ENCODE measurements at regions not wholly inside any gene's neighbourhood (a gene's known extent, or its start where the extent isn't known, plus 50 kb on each side); places are given as distances from the start of the nearest gene placed in this dataset.

- in situ Hi-C loops (cut with HindIII; ENCODE audit: extremely low pct_ligation_motif_present, low pct_unique_long_range_greater_than_20kb) = no loop called here
- Histone ChIP-seq H3K36me3 (replicated peaks in 1 of 2; ENCODE audit: control insufficient read depth in 1 of 2, insufficient read depth in 2 of 2, low read length in 2 of 2) (no peaks in the 10 kb centered on the region), H3K9me3 (ENCODE audit: low read length) (no peaks in the 10 kb centered on the region), H2AFZ (ENCODE audit: low read length) (no peak overlapping the region), H3K4me1 (ENCODE audit: insufficient read depth, low read length) (peaks cover 11% of the 10 kb centered on the region; the same call in 1 of the 2 replicates), H3K9ac (ENCODE audit: insufficient read depth, low read depth, low read length) (no peak overlapping the region), H3K4me3 (replicated peaks in 1 of 3; ENCODE audit: insufficient read depth in 1 of 3, low read depth in 2 of 3, low read length in 3 of 3) (no peak overlapping the region), H3K4me2 (ENCODE audit: low read depth, low read length) (no peak overlapping the region), H3K27ac (ENCODE audit: extremely low read length, insufficient read depth, low read length) (no peak overlapping the region), H3K79me2 (ENCODE audit: insufficient read depth, low read length) (no peaks in the 10 kb centered on the region), H3K27me3 (ENCODE audit: control insufficient read depth in 1 of 2, insufficient read depth in 2 of 2, low read length in 2 of 2) (peaks cover 0 to 35% of the 10 kb centered on the region in 2 experiments; a peak in 3 of 5 replicates), H4K20me1 (ENCODE audit: insufficient read depth, low read length) (no peaks in the 10 kb centered on the region)
- ATAC-seq = no peak
- intact Hi-C loops (cut with micrococcal nuclease; ENCODE audit: unreplicated experiment) = no loop called here
- DNase-seq (ENCODE audit: low spot score) = no peak
- no TSS peak for BruUV-seq (replicated peaks)
- POLR2A ChIA-PET = no interaction called here
- 48% methylated on average over 5 of the region's 5 CpGs for WGBS (ENCODE audit: low lambda C conversion rate)
- FAIRE-seq = no peak
- CTCF ChIA-PET (ENCODE audit: low intra/inter-chr PET ratio, low total read pairs) = no interaction called here
- TF ChIP-seq, protein P1, sequence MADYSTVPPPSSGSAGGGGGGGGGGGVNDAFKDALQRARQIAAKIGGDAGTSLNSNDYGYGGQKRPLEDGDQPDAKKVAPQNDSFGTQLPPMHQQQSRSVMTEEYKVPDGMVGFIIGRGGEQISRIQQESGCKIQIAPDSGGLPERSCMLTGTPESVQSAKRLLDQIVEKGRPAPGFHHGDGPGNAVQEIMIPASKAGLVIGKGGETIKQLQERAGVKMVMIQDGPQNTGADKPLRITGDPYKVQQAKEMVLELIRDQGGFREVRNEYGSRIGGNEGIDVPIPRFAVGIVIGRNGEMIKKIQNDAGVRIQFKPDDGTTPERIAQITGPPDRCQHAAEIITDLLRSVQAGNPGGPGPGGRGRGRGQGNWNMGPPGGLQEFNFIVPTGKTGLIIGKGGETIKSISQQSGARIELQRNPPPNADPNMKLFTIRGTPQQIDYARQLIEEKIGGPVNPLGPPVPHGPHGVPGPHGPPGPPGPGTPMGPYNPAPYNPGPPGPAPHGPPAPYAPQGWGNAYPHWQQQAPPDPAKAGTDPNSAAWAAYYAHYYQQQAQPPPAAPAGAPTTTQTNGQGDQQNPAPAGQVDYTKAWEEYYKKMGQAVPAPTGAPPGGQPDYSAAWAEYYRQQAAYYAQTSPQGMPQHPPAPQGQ (CRISPR knock-in tag; IDR thresholded peaks at IDR 0.05; ENCODE audit: borderline replicate concordance) = no peak
- TF ChIP-seq HOXA3 (CRISPR knock-in tag; IDR thresholded peaks at IDR 0.05) (no peak), UBTF (CRISPR knock-in tag; IDR thresholded peaks at IDR 0.05) (no peak), KDM6A (CRISPR knock-in tag; IDR thresholded peaks at IDR 0.05; ENCODE audit: low read depth) (no peak), SMAD3 (CRISPR knock-in tag; IDR thresholded peaks at IDR 0.05) (no peak), MIER2 (CRISPR knock-in tag; IDR thresholded peaks at IDR 0.05) (no peak), GFI1 (CRISPR knock-in tag; IDR thresholded peaks at IDR 0.05; ENCODE audit: borderline replicate concordance) (no peak), SMYD3 (CRISPR knock-in tag; IDR thresholded peaks at IDR 0.05) (no peak), ZNF503 (CRISPR knock-in tag; IDR thresholded peaks at IDR 0.05) (no peak), CREB1 (IDR thresholded peaks at IDR 0.05) (no peak), CREB1 (CRISPR knock-in tag; IDR thresholded peaks at IDR 0.05) (no peak), BHLHE40 (IDR thresholded peaks at IDR 0.05; ENCODE audit: low read length) (no peak), ZNF550 (CRISPR knock-in tag; IDR thresholded peaks at IDR 0.05; ENCODE audit: borderline replicate concordance) (no peak), REL (CRISPR knock-in tag; conservative IDR thresholded peaks at IDR 0.05) (no peak), TRIM24 (CRISPR knock-in tag; IDR thresholded peaks at IDR 0.05) (no peak), ZBTB49 (CRISPR knock-in tag; IDR thresholded peaks at IDR 0.05; ENCODE audit: borderline replicate concordance) (no peak)
- TF ChIP-seq, protein P2, sequence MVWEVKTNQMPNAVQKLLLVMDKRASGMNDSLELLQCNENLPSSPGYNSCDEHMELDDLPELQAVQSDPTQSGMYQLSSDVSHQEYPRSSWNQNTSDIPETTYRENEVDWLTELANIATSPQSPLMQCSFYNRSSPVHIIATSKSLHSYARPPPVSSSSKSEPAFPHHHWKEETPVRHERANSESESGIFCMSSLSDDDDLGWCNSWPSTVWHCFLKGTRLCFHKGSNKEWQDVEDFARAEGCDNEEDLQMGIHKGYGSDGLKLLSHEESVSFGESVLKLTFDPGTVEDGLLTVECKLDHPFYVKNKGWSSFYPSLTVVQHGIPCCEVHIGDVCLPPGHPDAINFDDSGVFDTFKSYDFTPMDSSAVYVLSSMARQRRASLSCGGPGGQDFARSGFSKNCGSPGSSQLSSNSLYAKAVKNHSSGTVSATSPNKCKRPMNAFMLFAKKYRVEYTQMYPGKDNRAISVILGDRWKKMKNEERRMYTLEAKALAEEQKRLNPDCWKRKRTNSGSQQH (CRISPR knock-in tag; IDR thresholded peaks at IDR 0.05; ENCODE audit: low read depth) = no peak
These were observed 386.7 kb upstream of the ZFHX3 start for GRCh38 chr16:73434621-73435020.

Measured in HepG2 (cell line).